Limb (tissue), 2 donors: ENCODE measurements at regions not wholly inside any gene's neighbourhood (a gene's known extent, or its start where the extent isn't known, plus 50 kb on each side); places are given as distances from the start of the nearest gene placed in this dataset.
A peak's percentile ranks its signal among the peaks of the same experiment; 100 is the strongest.

Source experiments
- DNase-seq, 2 donors: peaks; one replicate each; pipeline ENCODE4 v3.0.0-alpha.2; 2016; ENCODE audit errors: extremely low spot score in 2 of 2

GRCh38 chr20:40393197-40394079 lies 295.6 kb downstream of the MAFB start:
- no peak for DNase-seq

GRCh38 chr20:40390654-40391053 lies 298.4 kb downstream of the MAFB start:
- DNase-seq = no peak

- DNase-seq = peak in 1 of 2 donors; percentile 8
These were observed 318.2 kb downstream of the MAFB start for GRCh38 chr20:40370800-40371199.

GRCh38 chr20:40368876-40369275 lies 320.2 kb downstream of the MAFB start:
- no peak for DNase-seq

GRCh38 chr20:40361916-40362315 lies 327.1 kb downstream of the MAFB start:
- no peak for DNase-seq

- no peak for DNase-seq
These were observed 329.7 kb downstream of the MAFB start for GRCh38 chr20:40359131-40359912.

- DNase-seq = no peak
These were observed 334.2 kb downstream of the MAFB start for GRCh38 chr20:40354880-40355279.

- no peak for DNase-seq
These were observed 345.6 kb downstream of the MAFB start for GRCh38 chr20:40343390-40343789.

GRCh38 chr20:40341561-40341960 lies 347.5 kb downstream of the MAFB start:
- no peak for DNase-seq

GRCh38 chr20:40339661-40340449 lies 349.2 kb downstream of the MAFB start:
- no peak for DNase-seq

GRCh38 chr20:40336533-40336932 lies 352.5 kb downstream of the MAFB start:
- DNase-seq = no peak

- DNase-seq = no peak
These were observed 353.1 kb downstream of the MAFB start for GRCh38 chr20:40335901-40336351.

- no peak for DNase-seq
These were observed 353.6 kb downstream of the MAFB start for GRCh38 chr20:40335437-40335836.

- no peak for DNase-seq
These were observed 355.4 kb downstream of the MAFB start for GRCh38 chr20:40333591-40333990.

- no peak for DNase-seq
These were observed 357.1 kb downstream of the MAFB start for GRCh38 chr20:40331807-40332560.

GRCh38 chr20:40331249-40331648 lies 357.8 kb downstream of the MAFB start:
- DNase-seq = no peak

- no peak for DNase-seq
These were observed 359.7 kb downstream of the MAFB start for GRCh38 chr20:40329321-40329720.

GRCh38 chr20:40326784-40327183 lies 362.3 kb downstream of the MAFB start:
- no peak for DNase-seq

GRCh38 chr20:40325006-40325568 lies 363.9 kb downstream of the MAFB start:
- no peak for DNase-seq

GRCh38 chr20:40323361-40323794 lies 365.7 kb downstream of the MAFB start:
- DNase-seq = no peak

- DNase-seq = no peak
These were observed 366.1 kb downstream of the MAFB start for GRCh38 chr20:40322941-40323340.
